H1 (cell line): ENCODE measurements at regions not wholly inside any gene's neighbourhood (a gene's known extent, or its start where the extent isn't known, plus 50 kb on each side); places are given as distances from the start of the nearest gene placed in this dataset.
A peak's percentile ranks its signal among the peaks of the same experiment; 100 is the strongest.

Source experiments
- CTCF ChIA-PET: fragments of 300-600 bp; sonication (Branson Sonifier 250); formaldehyde crosslinking; loops from one replicate; lab custom pipeline; 2021; ENCODE audit not compliant: partially characterized antibody; lab: Charles Lee
- POLR2A ChIA-PET: fragments of 300-600 bp; sonication (Branson Sonifier 250); formaldehyde crosslinking; loops from one replicate; lab custom pipeline; 2021; ENCODE audit warnings: inconsistent platforms; ENCODE audit not compliant: partially characterized antibody; lab: Charles Lee
- DNase-seq, 2 experiments: peaks; one replicate each; pipeline versions ENCODE4 v3.0.0 to v3.0.0-alpha.2; 2010 to 2022; ENCODE audit warnings: low spot score in 2 of 2, low read depth in 1 of 2, mixed read lengths in 1 of 2
- FAIRE-seq: peaks from 2 replicates; lab custom pipeline; 2011; peaks lifted over from hg19 to GRCh38; lab: Jason Lieb, UNC
- H2AFZ ChIP-seq: 2 replicates; pipeline ENCODE4 v1.8.1; 2012; ENCODE audit warnings: low read length, inconsistent platforms
- H2AK5ac ChIP-seq: 2 replicates; pipeline ENCODE4 v1.6.1; 2013; ENCODE audit warnings: low read depth, low read length
- H2BK120ac ChIP-seq: replicated peaks from 2 replicates; pipeline ENCODE3; 2013; ENCODE audit warnings: low read depth, low read length, inconsistent platforms
- H2BK12ac ChIP-seq: 2 replicates; pipeline ENCODE4 v1.6.1; 2013; ENCODE audit warnings: low read depth, low read length
- H2BK15ac ChIP-seq: 2 replicates; pipeline ENCODE4 v1.6.1; 2013; ENCODE audit warnings: low read length
- H2BK20ac ChIP-seq: 2 replicates; pipeline ENCODE4 v1.6.1; 2013; ENCODE audit warnings: low read length
- H2BK5ac ChIP-seq: 2 replicates; pipeline ENCODE4 v1.6.1; 2013; ENCODE audit warnings: low read depth, low read length
- H3K14ac ChIP-seq: 2 replicates; pipeline ENCODE4 v1.6.1; 2013; ENCODE audit warnings: inconsistent platforms; ENCODE audit not compliant: insufficient read length
- H3K18ac ChIP-seq: 2 replicates; pipeline ENCODE4 v1.6.1; 2013; ENCODE audit warnings: low read length; ENCODE audit errors: extremely low read depth
- H3K23ac ChIP-seq: 2 replicates; pipeline ENCODE4 v1.6.1; 2013; ENCODE audit warnings: inconsistent platforms; ENCODE audit not compliant: insufficient read length
- H3K23me2 ChIP-seq: 2 replicates; pipeline ENCODE4 v1.6.1; 2013; ENCODE audit warnings: low read depth, low read length
- H3K27ac ChIP-seq: 2 replicates; pipeline ENCODE4 v1.6.1; 2011; ENCODE audit warnings: low read depth, low read length, inconsistent platforms
- H3K27me3 ChIP-seq, 4 experiments: replicated peaks in 1 of 4; 1 replicate in 1 of 4; 2 replicates in 3 of 4; pipeline versions ENCODE4 v1.6.1 to v1.8.1; 2011 to 2013; ENCODE audit warnings: low read length in 3 of 4, mild to moderate bottlenecking in 3 of 4, inconsistent platforms in 2 of 4, mixed read lengths in 2 of 4, moderate library complexity in 1 of 4; ENCODE audit not compliant: control insufficient read depth in 3 of 4, insufficient read depth in 3 of 4; ENCODE audit errors: extremely low read depth in 1 of 4
- H3K36me3 ChIP-seq, 4 experiments: 2 replicates each; pipeline versions ENCODE4 v1.6.1 to v1.8.1; 2011 to 2013; ENCODE audit warnings: mild to moderate bottlenecking in 4 of 4, low read length in 3 of 4, moderate library complexity in 2 of 4, control low read depth in 1 of 4, inconsistent platforms in 1 of 4; ENCODE audit not compliant: insufficient read depth in 4 of 4, control insufficient read depth in 2 of 4
- H3K4ac ChIP-seq: replicated peaks from 2 replicates; pipeline ENCODE3; 2013; ENCODE audit warnings: low read length, low read depth, mixed read lengths, inconsistent platforms; ENCODE audit not compliant: insufficient read length
- H3K4me1 ChIP-seq, 4 experiments: replicated peaks in 1 of 4; 1 replicate in 1 of 4; 2 replicates in 3 of 4; pipeline versions ENCODE4 v1.6.1 to v1.8.1; 2011 to 2013; ENCODE audit warnings: low read length in 3 of 4, inconsistent platforms in 2 of 4, mixed read lengths in 1 of 4; ENCODE audit not compliant: insufficient read depth in 4 of 4, control insufficient read depth in 3 of 4
- H3K4me2 ChIP-seq, 2 experiments: 2 replicates each; pipeline versions ENCODE4 v1.6.1 to v1.8.1; 2011 to 2013; ENCODE audit warnings: low read depth in 2 of 2, low read length in 2 of 2, control low read depth in 1 of 2, inconsistent platforms in 1 of 2, mild to moderate bottlenecking in 1 of 2; ENCODE audit not compliant: insufficient read depth in 1 of 2
- H3K4me3 ChIP-seq, 4 experiments: fragments of 200-600, 300-600 bp in 1 of 4; sonication (generic), shearing (Covaris generic), sonication (Bioruptor Twin) in 1 of 4; 2 replicates each; pipeline versions ENCODE4 v1.5.1 to v1.8.1; 2011 to 2016; ENCODE audit warnings: low read length in 4 of 4, low read depth in 3 of 4, control low read depth in 2 of 4, inconsistent platforms in 2 of 4, mild to moderate bottlenecking in 2 of 4, mixed read lengths in 1 of 4, moderate library complexity in 1 of 4; ENCODE audit not compliant: insufficient read depth in 2 of 4; ENCODE audit errors: extremely low read depth in 1 of 4
- H3K56ac ChIP-seq: replicated peaks from 2 replicates; pipeline ENCODE3; 2013; ENCODE audit warnings: low read depth, mild to moderate bottlenecking, mixed read lengths, low read length, inconsistent platforms; ENCODE audit not compliant: insufficient read length
- H3K79me1 ChIP-seq: 2 replicates; pipeline ENCODE4 v1.6.1; 2013; ENCODE audit warnings: low read depth, low read length, control low read depth
- H3K79me2 ChIP-seq, 2 experiments: 2 replicates each; pipeline versions ENCODE4 v1.6.1 to v1.8.1; 2012 to 2013; ENCODE audit warnings: low read length in 2 of 2, mild to moderate bottlenecking in 2 of 2, inconsistent platforms in 1 of 2; ENCODE audit not compliant: insufficient read depth in 2 of 2, control insufficient read depth in 1 of 2
- H3K9ac ChIP-seq, 4 experiments: replicated peaks in 1 of 4; 1 replicate in 1 of 4; 2 replicates in 3 of 4; pipeline versions ENCODE4 v1.6.1 to v1.8.1; 2011 to 2013; ENCODE audit warnings: low read depth in 3 of 4, low read length in 3 of 4, control low read depth in 2 of 4, mild to moderate bottlenecking in 2 of 4, moderate library complexity in 2 of 4, inconsistent platforms in 1 of 4; ENCODE audit errors: extremely low read depth in 1 of 4
- H3K9me3 ChIP-seq, 2 experiments: 2 replicates each; pipeline versions ENCODE4 v1.6.1 to v1.8.1; 2012 to 2013; ENCODE audit warnings: mild to moderate bottlenecking in 2 of 2, moderate library complexity in 2 of 2, control low read depth in 1 of 2, inconsistent platforms in 1 of 2, low read depth in 1 of 2, low read length in 1 of 2, mixed read lengths in 1 of 2; ENCODE audit not compliant: insufficient read depth in 2 of 2
- H4K20me1 ChIP-seq, 2 experiments: replicated peaks in 1 of 2; 2 replicates each; pipeline versions ENCODE3 to v1.8.1; 2011 to 2013; ENCODE audit warnings: inconsistent platforms in 2 of 2, low read length in 2 of 2, mild to moderate bottlenecking in 1 of 2; ENCODE audit not compliant: insufficient read depth in 2 of 2, control insufficient read depth in 1 of 2
- H4K5ac ChIP-seq: 2 replicates; pipeline ENCODE4 v1.6.1; 2013; ENCODE audit warnings: low read length, low read depth, mixed read lengths, inconsistent platforms; ENCODE audit not compliant: insufficient read length
- H4K8ac ChIP-seq: 2 replicates; pipeline ENCODE4 v1.8.0; 2013; ENCODE audit warnings: mild to moderate bottlenecking, moderate library complexity, low read length, inconsistent platforms; ENCODE audit not compliant: insufficient read depth; ENCODE audit errors: extremely low read depth
- H4K91ac ChIP-seq: replicated peaks from 2 replicates; pipeline ENCODE3; 2013; ENCODE audit warnings: low read length, mixed read lengths, inconsistent platforms; ENCODE audit not compliant: insufficient read length
- BRCA1 ChIP-seq: IDR thresholded peaks from 2 replicates; pipeline ENCODE4 v1.6.1; 2012; ENCODE audit warnings: low read depth, low read length, improper control_type of control experiment
- FOSL1 ChIP-seq: IDR thresholded peaks from 2 replicates; pipeline ENCODE4 v1.6.1; 2011; ENCODE audit warnings: mild to moderate bottlenecking, low read depth, low read length, moderate library complexity; ENCODE audit not compliant: insufficient read depth
- GTF2F1 ChIP-seq: IDR thresholded peaks from 2 replicates; pipeline ENCODE4 v1.6.1; 2012; ENCODE audit warnings: low read depth, low read length, improper control_type of control experiment, borderline replicate concordance
- JUND ChIP-seq: IDR thresholded peaks from 2 replicates; pipeline ENCODE4 v1.6.1; 2011; ENCODE audit warnings: mild to moderate bottlenecking, improper control_type of control experiment, low read length
- SP1 ChIP-seq: IDR thresholded peaks from 2 replicates; pipeline ENCODE4 v1.6.1; 2011; ENCODE audit warnings: low read depth, low read length
- TEAD4 ChIP-seq: IDR thresholded peaks from 2 replicates; pipeline ENCODE4 v1.6.1; 2012; ENCODE audit warnings: low read depth, low read length, inconsistent platforms, mixed read lengths
- WGBS, 2 experiments: shearing (Covaris generic) in 1 of 2; methylation state at CpG; one replicate each; pipeline versions ENCODE4 v1.1.6 to v1.1.7; 2013 to 2015; ENCODE audit warnings: low lambda C conversion rate in 2 of 2, mixed read lengths in 2 of 2, inconsistent platforms in 1 of 2, low coverage in 1 of 2, missing lambda C conversion rate in 1 of 2; ENCODE audit not compliant: insufficient replicate concordance in 2 of 2, insufficient coverage in 1 of 2, insufficient read length in 1 of 2; ENCODE audit errors: extremely low coverage in 1 of 2, missing lambda C conversion rate in 1 of 2; 5-methylcytosine and 5-hydroxymethylcytosine counted together

DNA sequence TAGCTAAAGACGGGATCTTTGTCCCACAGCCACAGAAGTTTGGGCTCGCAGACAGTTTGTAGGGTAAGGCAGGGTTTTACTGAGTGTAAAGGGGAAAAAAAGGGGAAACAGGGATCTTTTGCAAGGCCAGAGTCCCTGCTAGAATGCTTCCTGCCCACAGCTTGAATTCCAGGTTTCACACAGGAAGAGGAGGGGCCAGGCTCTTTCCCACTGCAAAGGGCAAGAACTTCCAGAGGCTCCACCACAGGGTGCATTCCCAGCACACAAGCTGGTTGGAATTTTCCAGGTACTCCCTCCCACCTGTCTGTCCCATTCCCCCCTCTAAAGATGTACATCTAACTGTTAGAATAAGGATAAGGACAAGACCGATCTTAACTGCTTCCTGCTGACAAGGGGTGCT is 1126.9 kb downstream of the KCNT2 start:
- 93% methylated on average over 3 of the region's 3 CpGs; no CpG with 5 or more reads in 1 of the 2 experiments for WGBS, 2 experiments

More for the DNA sequence above, 1126.9 kb downstream of the KCNT2 start:
- Histone ChIP-seq H3K23me2 (no peaks in the 10 kb centered on the region), H3K4me2 (no peak overlapping the region), H2BK5ac (no peak overlapping the region), H3K14ac (no peak overlapping the region), H3K79me1 (no peaks in the 10 kb centered on the region), H3K9ac (no peak overlapping the region), H3K27ac (no peak overlapping the region), H3K23ac (no peak overlapping the region), H3K4ac (no peak overlapping the region), H3K56ac (no peak overlapping the region), H4K5ac (no peak overlapping the region), H3K4me1 (peaks cover 0 to 3% (median 0%) of the 10 kb centered on the region in 4 experiments; a peak in 1 of 7 replicates), H2BK20ac (no peak overlapping the region), H2AK5ac (no peak overlapping the region), H4K20me1 (no peaks in the 10 kb centered on the region), H3K4me3 (no peak overlapping the region), H3K79me2 (no peaks in the 10 kb centered on the region), H3K36me3 (no peaks in the 10 kb centered on the region), H3K18ac (no peak overlapping the region), H2BK120ac (no peak overlapping the region), H3K9me3 (no peaks in the 10 kb centered on the region), H2BK15ac (no peak overlapping the region), H4K8ac (no peak overlapping the region), H2BK12ac (no peak overlapping the region), H3K27me3 (no peaks in the 10 kb centered on the region), H4K91ac (no peak overlapping the region), H2AFZ (peak overlapping the region; percentile 95)
- TF ChIP-seq FOSL1 (no peak), JUND (no peak), GTF2F1 (no peak), SP1 (peak; percentile 18; the same call in 1 of the 2 replicates), BRCA1 (no peak), TEAD4 (peak; percentile 41; the same call in 1 of the 2 replicates)
- POLR2A ChIA-PET: no interaction called here
- FAIRE-seq (no peak), DNase-seq (no peak)
- CTCF ChIA-PET: interaction anchor here (1.4 to 1.5 kb wide), 2 partner anchors 15 to 57 kb away, joined by 4 to 6 read pairs; no protein-coding TSS in a partner anchor
